Thyroid gland (tissue), 4 donors: ENCODE measurements at regions not wholly inside any gene's neighbourhood (a gene's known extent, or its start where the extent isn't known, plus 50 kb on each side); places are given as distances from the start of the nearest gene placed in this dataset.
"Not testable (repeated sequence)": the region's sequence is repeated elsewhere in the genome, so short reads cannot be mapped to it uniquely, and the experiment has no call there.

Experiments used
- DNase-seq, 2 donors: peaks; one replicate each; pipeline ENCODE4 v3.0.0-alpha.2; 2019
- H3K27ac ChIP-seq, 3 donors: fragments of 200-600 bp; sonication (generic); 1 replicate in 2 of 3; 2 replicates in 1 of 3; pipeline ENCODE4 v1.5.1; 2016 to 2019; ENCODE audit warnings: mild to moderate bottlenecking in 1 of 3, moderate library complexity in 1 of 3
- H3K27me3 ChIP-seq: fragments of 200-600 bp; sonication (generic); one replicate; pipeline ENCODE4 v1.5.1; 2019
- H3K36me3 ChIP-seq, 2 donors: fragments of 200-600 bp; sonication (generic); one replicate each; pipeline ENCODE4 v1.5.1; 2016 to 2019
- H3K4me1 ChIP-seq, 2 donors: fragments of 200-600 bp; sonication (generic); one replicate each; pipeline ENCODE4 v1.5.1; 2017 to 2019
- H3K4me3 ChIP-seq, 3 donors: fragments of 200-600 bp; sonication (generic); replicated peaks in 1 of 3; 1 replicate in 2 of 3; 2 replicates in 1 of 3; pipeline ENCODE4 v1.5.1; 2016; ENCODE audit warnings: mild to moderate bottlenecking in 1 of 3
- H3K9me3 ChIP-seq: fragments of 200-600 bp; sonication (generic); one replicate; pipeline ENCODE4 v1.5.1; 2017
- POLR2A ChIP-seq, 2 donors: fragments of 450-650 bp; IDR thresholded peaks; one replicate each; pipeline ENCODE4 v1.6.1; 2017; ENCODE audit warnings: antibody characterized with exemption in 2 of 2, mild to moderate bottlenecking in 2 of 2, moderate library complexity in 1 of 2
- WGBS, 2 donors: methylation state at CpG; one replicate each; pipeline ENCODE4 v1.1.5; 2017; 5-methylcytosine and 5-hydroxymethylcytosine counted together
- intact Hi-C: fragments of 100-400 bp; cut with DNase I; formaldehyde crosslinking; loops from one replicate; pipeline ENCODE4 v1.15.1; 2023
- TF ChIP-seq, protein P1 (sequence below), 6 experiments: fragments of 200-600 bp in 3 of 6; fragments of 450-650 bp in 3 of 6; sonication (generic) in 3 of 6; IDR thresholded peaks; one replicate each; pipeline ENCODE4 v1.5.1; 2016 to 2019; ENCODE audit warnings: antibody characterized with exemption in 6 of 6, mild to moderate bottlenecking in 2 of 6, inconsistent platforms in 1 of 6, moderate library complexity in 1 of 6

DNA sequence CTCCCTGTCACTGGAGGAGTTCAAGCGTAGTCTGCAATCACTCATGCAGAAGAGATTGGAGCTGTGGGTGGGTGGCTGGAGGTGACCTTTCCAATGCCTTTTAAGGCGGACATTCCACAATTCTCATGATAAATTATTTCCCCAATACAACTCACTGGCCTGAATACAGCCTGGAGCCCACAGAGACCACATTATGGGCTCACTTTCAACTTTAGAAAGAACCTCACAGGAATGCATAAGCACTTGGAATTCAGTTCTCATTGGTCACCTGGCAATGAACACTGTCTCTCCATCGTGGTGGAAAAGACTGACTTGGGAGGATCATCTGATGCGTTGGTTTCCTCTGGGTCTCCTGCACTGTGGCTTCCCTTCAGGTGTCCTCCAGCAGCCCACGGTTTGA lies 151.8 kb upstream of the KCND3 start:
- 42 to 54% methylated on average over 5 of the region's 5 CpGs for WGBS, 2 donors
- Histone ChIP-seq H3K27me3 (no peaks in the 10 kb centered on the region), H3K36me3 (no peaks in the 10 kb centered on the region), H3K27ac (no peak overlapping the region), H3K4me3 (no peak overlapping the region), H3K9me3 (no peaks in the 10 kb centered on the region), H3K4me1 (no peaks in the 10 kb centered on the region)
- no peak for TF ChIP-seq POLR2A (IDR thresholded peaks at IDR 0.05)
- TF ChIP-seq, protein P1, sequence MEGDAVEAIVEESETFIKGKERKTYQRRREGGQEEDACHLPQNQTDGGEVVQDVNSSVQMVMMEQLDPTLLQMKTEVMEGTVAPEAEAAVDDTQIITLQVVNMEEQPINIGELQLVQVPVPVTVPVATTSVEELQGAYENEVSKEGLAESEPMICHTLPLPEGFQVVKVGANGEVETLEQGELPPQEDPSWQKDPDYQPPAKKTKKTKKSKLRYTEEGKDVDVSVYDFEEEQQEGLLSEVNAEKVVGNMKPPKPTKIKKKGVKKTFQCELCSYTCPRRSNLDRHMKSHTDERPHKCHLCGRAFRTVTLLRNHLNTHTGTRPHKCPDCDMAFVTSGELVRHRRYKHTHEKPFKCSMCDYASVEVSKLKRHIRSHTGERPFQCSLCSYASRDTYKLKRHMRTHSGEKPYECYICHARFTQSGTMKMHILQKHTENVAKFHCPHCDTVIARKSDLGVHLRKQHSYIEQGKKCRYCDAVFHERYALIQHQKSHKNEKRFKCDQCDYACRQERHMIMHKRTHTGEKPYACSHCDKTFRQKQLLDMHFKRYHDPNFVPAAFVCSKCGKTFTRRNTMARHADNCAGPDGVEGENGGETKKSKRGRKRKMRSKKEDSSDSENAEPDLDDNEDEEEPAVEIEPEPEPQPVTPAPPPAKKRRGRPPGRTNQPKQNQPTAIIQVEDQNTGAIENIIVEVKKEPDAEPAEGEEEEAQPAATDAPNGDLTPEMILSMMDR (IDR thresholded peaks at IDR 0.05): no peak
- intact Hi-C loops: no loop called here
- no peak for DNase-seq

GRCh38 chr1:112141923-112142322 lies 152.5 kb upstream of the KCND3 start:
- Histone ChIP-seq H3K36me3 (no peaks in the 10 kb centered on the region), H3K27ac (no peak overlapping the region), H3K27me3 (no peaks in the 10 kb centered on the region), H3K4me3 (no peak overlapping the region), H3K4me1 (no peaks in the 10 kb centered on the region), H3K9me3 (no peaks in the 10 kb centered on the region)
- DNase-seq: no peak
- intact Hi-C loops: no loop called here
- TF ChIP-seq POLR2A (IDR thresholded peaks at IDR 0.05): no peak
- TF ChIP-seq, protein P1 (IDR thresholded peaks at IDR 0.05): no peak
- WGBS, 2 donors: 47 to 53% methylated on average over 4 of the region's 4 CpGs

GRCh38 chr1:112143871-112144441 lies 154.5 kb upstream of the KCND3 start:
- no peaks in the 10 kb centered on the region for H3K4me1 ChIP-seq
- intact Hi-C loops: no loop called here
- no peak overlapping the region for H3K27ac ChIP-seq
- no peak for TF ChIP-seq POLR2A (IDR thresholded peaks at IDR 0.05)
- TF ChIP-seq, protein P1 (IDR thresholded peaks at IDR 0.05): no peak
- WGBS, 2 donors: 71 to 74% methylated on average over 10 of the region's 10 CpGs
- H3K4me3 ChIP-seq: no peak overlapping the region
- no peak for DNase-seq
- H3K27me3 ChIP-seq: no peaks in the 10 kb centered on the region
- H3K9me3 ChIP-seq: no peaks in the 10 kb centered on the region
- H3K36me3 ChIP-seq: no peaks in the 10 kb centered on the region

GRCh38 chr1:112144733-112145426 lies 155.4 kb upstream of the KCND3 start:
- Histone ChIP-seq H3K36me3 (no peaks in the 10 kb centered on the region), H3K27me3 (no peaks in the 10 kb centered on the region), H3K4me3 (no peak overlapping the region), H3K9me3 (no peaks in the 10 kb centered on the region), H3K4me1 (no peaks in the 10 kb centered on the region), H3K27ac (no peak overlapping the region)
- 73 to 74% methylated on average over 4 of the region's 4 CpGs for WGBS, 2 donors
- intact Hi-C loops: no loop called here
- no peak for DNase-seq
- no peak for TF ChIP-seq POLR2A (IDR thresholded peaks at IDR 0.05)
- TF ChIP-seq, protein P1 (IDR thresholded peaks at IDR 0.05): no peak

- Histone ChIP-seq H3K4me1 (no peaks in the 10 kb centered on the region), H3K27me3 (no peaks in the 10 kb centered on the region), H3K36me3 (no peaks in the 10 kb centered on the region), H3K27ac (no peak overlapping the region), H3K9me3 (no peaks in the 10 kb centered on the region), H3K4me3 (no peak overlapping the region)
- DNase-seq: no peak
- intact Hi-C loops: no loop called here
- TF ChIP-seq, protein P1 (IDR thresholded peaks at IDR 0.05): no peak
- no peak for TF ChIP-seq POLR2A (IDR thresholded peaks at IDR 0.05)
These were observed 156.8 kb upstream of the KCND3 start for GRCh38 chr1:112146201-112146715.

- DNase-seq, H3K27ac ChIP-seq, H3K36me3 ChIP-seq, H3K4me1 ChIP-seq, H3K27me3 ChIP-seq, H3K9me3 ChIP-seq, H3K4me3 ChIP-seq, intact Hi-C loops: not testable (repeated sequence)
- 68 to 83% methylated on average over 5 to 14 of the region's 14 CpGs for WGBS, 2 donors
These were observed 170.7 kb upstream of the KCND3 start for GRCh38 chr1:112160214-112160613.
